HUES48 (cell line): ENCODE measurements at regions not wholly inside any gene's neighbourhood (a gene's known extent, or its start where the extent isn't known, plus 50 kb on each side); places are given as distances from the start of the nearest gene placed in this dataset.
A peak's percentile ranks its signal among the peaks of the same experiment; 100 is the strongest.

Experiments
- H3K27ac ChIP-seq: one replicate; pipeline ENCODE4 v1.7.0; 2013; ENCODE audit warnings: low read depth, low read length, inconsistent platforms
- H3K27me3 ChIP-seq: 2 replicates; pipeline ENCODE4 v1.6.1; 2013; ENCODE audit warnings: mild to moderate bottlenecking, low read length; ENCODE audit not compliant: control insufficient read depth, insufficient read depth
- H3K36me3 ChIP-seq: 2 replicates; pipeline ENCODE4 v1.6.1; 2013; ENCODE audit warnings: low read length; ENCODE audit not compliant: control insufficient read depth, insufficient read depth
- H3K4me1 ChIP-seq: 2 replicates; pipeline ENCODE4 v1.6.1; 2013; ENCODE audit warnings: mild to moderate bottlenecking, low read length; ENCODE audit not compliant: control insufficient read depth, insufficient read depth
- H3K4me3 ChIP-seq: 2 replicates; pipeline ENCODE4 v1.5.1; 2013; ENCODE audit warnings: mild to moderate bottlenecking, low read depth, low read length
- H3K9ac ChIP-seq: 2 replicates; pipeline ENCODE4 v1.6.1; 2013; ENCODE audit warnings: mild to moderate bottlenecking, low read depth, low read length, moderate library complexity
- H3K9me3 ChIP-seq: 2 replicates; pipeline ENCODE4 v1.6.1; 2013; ENCODE audit warnings: low read length; ENCODE audit not compliant: control insufficient read depth, insufficient read depth

GRCh38 chr3:159632128-159632527 lies 356.5 kb upstream of the IL12A start:
- no peak overlapping the region for H3K9ac ChIP-seq
- H3K4me1 ChIP-seq = peaks cover 16% of the 10 kb centered on the region
- H3K27ac ChIP-seq = no peak overlapping the region
- H3K4me3 ChIP-seq = no peak overlapping the region
- H3K36me3 ChIP-seq = no peaks in the 10 kb centered on the region
- no peaks in the 10 kb centered on the region for H3K27me3 ChIP-seq
- H3K9me3 ChIP-seq = no peaks in the 10 kb centered on the region

- H3K4me3 ChIP-seq = no peak overlapping the region
- H3K4me1 ChIP-seq = peaks cover 16% of the 10 kb centered on the region
- no peaks in the 10 kb centered on the region for H3K27me3 ChIP-seq
- no peak overlapping the region for H3K9ac ChIP-seq
- H3K36me3 ChIP-seq = no peaks in the 10 kb centered on the region
- H3K9me3 ChIP-seq = no peaks in the 10 kb centered on the region
- H3K27ac ChIP-seq = no peak overlapping the region
These were observed 355.8 kb upstream of the IL12A start for GRCh38 chr3:159632851-159633250.

GRCh38 chr3:159634483-159634882 lies 354.2 kb upstream of the IL12A start:
- no peak overlapping the region for H3K27ac ChIP-seq
- H3K4me3 ChIP-seq = no peak overlapping the region
- H3K27me3 ChIP-seq = no peaks in the 10 kb centered on the region
- peaks cover 16% of the 10 kb centered on the region for H3K4me1 ChIP-seq
- H3K36me3 ChIP-seq = no peaks in the 10 kb centered on the region
- H3K9ac ChIP-seq = no peak overlapping the region
- no peaks in the 10 kb centered on the region for H3K9me3 ChIP-seq

- H3K4me3 ChIP-seq = no peak overlapping the region
- H3K36me3 ChIP-seq = no peaks in the 10 kb centered on the region
- no peaks in the 10 kb centered on the region for H3K27me3 ChIP-seq
- H3K9ac ChIP-seq = no peak overlapping the region
- H3K27ac ChIP-seq = no peak overlapping the region
- peaks cover 19% of the 10 kb centered on the region for H3K4me1 ChIP-seq
- no peaks in the 10 kb centered on the region for H3K9me3 ChIP-seq
These were observed 353.5 kb upstream of the IL12A start for GRCh38 chr3:159635047-159635641.

GRCh38 chr3:159637883-159638542 lies 350.6 kb upstream of the IL12A start:
- Histone ChIP-seq H3K4me3 (no peak overlapping the region), H3K27ac (no peak overlapping the region), H3K36me3 (no peaks in the 10 kb centered on the region)

GRCh38 chr3:159640225-159640624 lies 348.4 kb upstream of the IL12A start:
- H3K9ac ChIP-seq = no peak overlapping the region
- peak overlapping the region; percentile 55 for H3K27ac ChIP-seq
- H3K27me3 ChIP-seq = no peaks in the 10 kb centered on the region
- no peaks in the 10 kb centered on the region for H3K9me3 ChIP-seq
- H3K36me3 ChIP-seq = no peaks in the 10 kb centered on the region
- H3K4me1 ChIP-seq = peaks cover 11% of the 10 kb centered on the region
- no peak overlapping the region for H3K4me3 ChIP-seq

More at GRCh38 chr3:159637883-159638542, 350.6 kb upstream of the IL12A start:
- Histone ChIP-seq H3K9ac (no peak overlapping the region), H3K4me1 (peaks cover 25% of the 10 kb centered on the region), H3K27me3 (no peaks in the 10 kb centered on the region), H3K9me3 (no peaks in the 10 kb centered on the region)

- H3K9me3 ChIP-seq = no peaks in the 10 kb centered on the region
- no peaks in the 10 kb centered on the region for H3K36me3 ChIP-seq
- no peak overlapping the region for H3K9ac ChIP-seq
- no peak overlapping the region for H3K27ac ChIP-seq
- H3K4me1 ChIP-seq = peaks cover 11% of the 10 kb centered on the region
- no peaks in the 10 kb centered on the region for H3K27me3 ChIP-seq
- no peak overlapping the region for H3K4me3 ChIP-seq
These were observed 345.2 kb upstream of the IL12A start for GRCh38 chr3:159643406-159643805.

- Histone ChIP-seq H3K9ac (no peak overlapping the region), H3K9me3 (no peaks in the 10 kb centered on the region), H3K27me3 (no peaks in the 10 kb centered on the region), H3K27ac (no peak overlapping the region), H3K4me3 (no peak overlapping the region), H3K4me1 (peaks cover 1% of the 10 kb centered on the region), H3K36me3 (no peaks in the 10 kb centered on the region)
These were observed 342.8 kb upstream of the IL12A start for GRCh38 chr3:159645874-159646273.

- Histone ChIP-seq H3K9ac (no peak overlapping the region), H3K9me3 (no peaks in the 10 kb centered on the region), H3K27ac (no peak overlapping the region), H3K4me1 (no peaks in the 10 kb centered on the region), H3K36me3 (no peaks in the 10 kb centered on the region), H3K27me3 (no peaks in the 10 kb centered on the region), H3K4me3 (no peak overlapping the region)
These were observed 338.7 kb upstream of the IL12A start for GRCh38 chr3:159649951-159650350.

- Histone ChIP-seq H3K27ac (no peak overlapping the region), H3K9ac (no peak overlapping the region), H3K4me3 (no peak overlapping the region), H3K36me3 (no peaks in the 10 kb centered on the region), H3K9me3 (no peaks in the 10 kb centered on the region), H3K4me1 (no peaks in the 10 kb centered on the region), H3K27me3 (no peaks in the 10 kb centered on the region)
These were observed 337.9 kb upstream of the IL12A start for GRCh38 chr3:159650726-159651125.

- no peaks in the 10 kb centered on the region for H3K36me3 ChIP-seq
- no peaks in the 10 kb centered on the region for H3K9me3 ChIP-seq
- no peak overlapping the region for H3K9ac ChIP-seq
- no peak overlapping the region for H3K27ac ChIP-seq
- no peak overlapping the region for H3K4me3 ChIP-seq
- no peaks in the 10 kb centered on the region for H3K4me1 ChIP-seq
- no peaks in the 10 kb centered on the region for H3K27me3 ChIP-seq
These were observed 336.2 kb upstream of the IL12A start for GRCh38 chr3:159652452-159652851.
